OCI-LY3 (cell line): ENCODE measurements at regions not wholly inside any gene's neighbourhood (a gene's known extent, or its start where the extent isn't known, plus 50 kb on each side); places are given as distances from the start of the nearest gene placed in this dataset.

Source experiments
- H2AFZ ChIP-seq: fragments of 200-600, 300-600 bp; shearing (Covaris generic); 2 replicates; pipeline ENCODE4 v1.6.0; 2014; ENCODE audit warnings: antibody characterized with exemption, low read depth, low read length
- H3K27ac ChIP-seq: fragments of 200-600, 300-600 bp; sonication (generic); 2 replicates; pipeline ENCODE4 v1.5.1; 2014; ENCODE audit warnings: mild to moderate bottlenecking, low read length, moderate library complexity, mixed read lengths
- H3K27me3 ChIP-seq: fragments of 200-600, 300-600 bp; sonication (generic); 2 replicates; pipeline ENCODE4 v1.6.1; 2014; ENCODE audit warnings: low read depth, low read length, mixed read lengths
- H3K36me3 ChIP-seq: fragments of 200-600, 300-600 bp; sonication (generic); replicated peaks from 2 replicates; pipeline ENCODE3; 2014; ENCODE audit warnings: low read depth, low read length, mixed read lengths
- H3K4me1 ChIP-seq: fragments of 300-600, 200-600 bp; sonication (generic); 2 replicates; pipeline ENCODE4 v1.6.1; 2014; ENCODE audit warnings: low read length, mixed read lengths
- H3K4me2 ChIP-seq: fragments of 200-600, 300-600 bp; sonication (generic); 2 replicates; pipeline ENCODE4 v1.6.1; 2014; ENCODE audit warnings: low read length, mixed read lengths
- H3K4me3 ChIP-seq: fragments of 300-600, 200-600 bp; sonication (generic); 2 replicates; pipeline ENCODE4 v1.5.1; 2014; ENCODE audit warnings: antibody characterized with exemption, mild to moderate bottlenecking, low read length, moderate library complexity
- H3K79me2 ChIP-seq: fragments of 300-600, 200-600 bp; shearing (Covaris generic); 2 replicates; pipeline ENCODE4 v1.6.1; 2014; ENCODE audit warnings: mild to moderate bottlenecking, low read length, mixed read lengths
- H3K9ac ChIP-seq: fragments of 300-600, 200-600 bp; shearing (Covaris generic); 2 replicates; pipeline ENCODE4 v1.6.0; 2014; ENCODE audit warnings: mild to moderate bottlenecking, low read length, moderate library complexity
- H3K9me3 ChIP-seq: fragments of 200-600, 300-600 bp; shearing (Covaris generic); 2 replicates; pipeline ENCODE4 v1.6.1; 2014; ENCODE audit warnings: low read length, mixed read lengths; ENCODE audit not compliant: insufficient read depth
- H4K20me1 ChIP-seq: fragments of 200-600, 300-600 bp; sonication (generic); 2 replicates; pipeline ENCODE4 v1.6.1; 2016; ENCODE audit warnings: low read length, mixed read lengths; ENCODE audit not compliant: insufficient read depth
- EZH2phosphoT487 ChIP-seq: fragments of 200-600 bp; shearing (Covaris generic); IDR thresholded peaks from 2 replicates; pipeline ENCODE4 v1.6.1; 2018; ENCODE audit warnings: antibody characterized with exemption, mixed run types, low read depth
- TF ChIP-seq, protein P1 (sequence below): fragments of 200-600, 300-600 bp; sonication (generic); IDR thresholded peaks from 2 replicates; pipeline ENCODE4 v1.5.1; 2014; ENCODE audit warnings: antibody characterized with exemption, low read length, low read depth

DNA sequence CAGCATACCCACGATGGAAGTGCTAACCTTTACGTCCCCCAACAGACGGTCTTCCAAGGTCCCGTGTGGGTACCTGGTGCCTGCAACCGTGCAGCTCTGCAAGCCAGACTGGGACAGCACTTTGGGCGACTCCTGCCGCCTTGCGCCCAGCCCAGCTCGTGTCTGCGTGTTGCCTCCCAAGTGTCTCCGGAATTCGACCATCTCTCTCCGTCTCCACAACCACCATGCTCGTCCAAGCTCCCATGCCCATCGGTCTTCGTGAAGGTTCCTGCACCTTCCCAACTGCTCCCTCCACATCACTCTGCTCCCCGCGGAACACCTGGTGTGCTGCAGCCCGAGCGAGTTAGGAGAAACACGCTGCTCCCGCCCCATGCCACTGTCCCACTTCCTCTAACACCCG, 173.2 kb upstream of the AFDN start:
- H3K36me3 ChIP-seq = no peaks in the 10 kb centered on the region
- no peaks in the 10 kb centered on the region for H3K79me2 ChIP-seq
- H3K4me3 ChIP-seq = no peak overlapping the region
- no peak overlapping the region for H3K4me2 ChIP-seq
- H3K9me3 ChIP-seq = no peaks in the 10 kb centered on the region
- no peak overlapping the region for H3K9ac ChIP-seq
- no peaks in the 10 kb centered on the region for H3K27me3 ChIP-seq
- no peaks in the 10 kb centered on the region for H3K4me1 ChIP-seq
- no peak overlapping the region for H3K27ac ChIP-seq
- H4K20me1 ChIP-seq = no peaks in the 10 kb centered on the region
- no peak overlapping the region for H2AFZ ChIP-seq
- TF ChIP-seq, protein P1, sequence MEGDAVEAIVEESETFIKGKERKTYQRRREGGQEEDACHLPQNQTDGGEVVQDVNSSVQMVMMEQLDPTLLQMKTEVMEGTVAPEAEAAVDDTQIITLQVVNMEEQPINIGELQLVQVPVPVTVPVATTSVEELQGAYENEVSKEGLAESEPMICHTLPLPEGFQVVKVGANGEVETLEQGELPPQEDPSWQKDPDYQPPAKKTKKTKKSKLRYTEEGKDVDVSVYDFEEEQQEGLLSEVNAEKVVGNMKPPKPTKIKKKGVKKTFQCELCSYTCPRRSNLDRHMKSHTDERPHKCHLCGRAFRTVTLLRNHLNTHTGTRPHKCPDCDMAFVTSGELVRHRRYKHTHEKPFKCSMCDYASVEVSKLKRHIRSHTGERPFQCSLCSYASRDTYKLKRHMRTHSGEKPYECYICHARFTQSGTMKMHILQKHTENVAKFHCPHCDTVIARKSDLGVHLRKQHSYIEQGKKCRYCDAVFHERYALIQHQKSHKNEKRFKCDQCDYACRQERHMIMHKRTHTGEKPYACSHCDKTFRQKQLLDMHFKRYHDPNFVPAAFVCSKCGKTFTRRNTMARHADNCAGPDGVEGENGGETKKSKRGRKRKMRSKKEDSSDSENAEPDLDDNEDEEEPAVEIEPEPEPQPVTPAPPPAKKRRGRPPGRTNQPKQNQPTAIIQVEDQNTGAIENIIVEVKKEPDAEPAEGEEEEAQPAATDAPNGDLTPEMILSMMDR = no peak
- no peak for TF ChIP-seq EZH2phosphoT487

DNA sequence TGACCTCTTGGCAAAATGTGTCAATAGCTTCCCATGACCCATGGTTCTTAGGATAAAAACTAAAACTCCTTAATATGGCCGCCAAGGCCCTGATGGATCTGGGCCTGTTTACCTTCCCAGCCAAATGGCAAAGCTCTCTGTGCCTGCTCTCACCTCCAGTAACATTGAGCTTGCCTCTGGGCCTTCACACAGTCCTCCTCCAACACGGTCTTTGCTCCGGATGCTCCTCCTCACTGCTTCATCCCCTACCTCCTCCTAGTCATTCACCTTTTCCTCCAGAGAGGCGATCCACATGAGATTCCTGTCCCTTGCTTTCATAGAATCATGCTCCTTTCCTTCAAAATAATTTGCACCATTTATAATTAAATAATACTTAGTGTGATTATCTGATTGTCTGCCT, 172.3 kb upstream of the AFDN start:
- H3K27me3 ChIP-seq = no peaks in the 10 kb centered on the region
- H3K36me3 ChIP-seq = no peaks in the 10 kb centered on the region
- H3K9ac ChIP-seq = no peak overlapping the region
- H3K4me3 ChIP-seq = no peak overlapping the region
- H3K79me2 ChIP-seq = no peaks in the 10 kb centered on the region
- no peak for TF ChIP-seq EZH2phosphoT487
- TF ChIP-seq, protein P1 = no peak
- H3K4me1 ChIP-seq = no peaks in the 10 kb centered on the region
- H4K20me1 ChIP-seq = no peaks in the 10 kb centered on the region
- no peak overlapping the region for H3K27ac ChIP-seq
- H2AFZ ChIP-seq = no peak overlapping the region
- no peaks in the 10 kb centered on the region for H3K9me3 ChIP-seq
- no peak overlapping the region for H3K4me2 ChIP-seq

DNA sequence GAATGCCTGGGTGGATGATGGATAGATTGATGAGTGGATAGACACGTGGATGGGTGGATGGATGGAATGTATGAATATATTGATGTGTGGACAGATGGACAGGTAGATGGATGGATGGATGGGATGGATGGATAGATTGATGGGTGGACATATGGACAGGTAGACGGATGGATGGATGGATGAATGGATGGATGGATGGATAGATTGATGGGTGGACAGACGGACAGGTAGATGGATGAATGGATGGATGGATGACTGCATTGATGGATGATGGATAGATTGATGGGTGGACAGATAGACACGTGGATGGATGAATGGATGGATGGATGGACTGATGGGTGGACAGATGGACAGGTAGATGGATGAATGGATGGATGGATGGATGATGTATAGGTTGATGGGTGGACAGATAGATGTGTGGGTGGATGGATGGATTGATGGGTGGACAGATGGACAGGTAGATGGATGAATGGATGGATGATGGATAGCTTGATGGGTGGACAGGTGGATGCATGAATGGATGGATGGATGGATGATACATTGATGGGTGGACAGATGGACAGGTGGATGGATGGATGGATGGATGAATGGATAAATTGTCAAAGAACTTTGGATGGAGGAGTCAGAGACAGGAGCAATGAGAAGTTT, 171.4 kb upstream of the AFDN start:
- no peaks in the 10 kb centered on the region for H3K36me3 ChIP-seq
- TF ChIP-seq, protein P1 = no peak
- no peak for TF ChIP-seq EZH2phosphoT487
- H3K9ac ChIP-seq = no peak overlapping the region
- no peaks in the 10 kb centered on the region for H3K4me1 ChIP-seq
- H3K4me3 ChIP-seq = no peak overlapping the region
- no peak overlapping the region for H3K4me2 ChIP-seq
- H3K27ac ChIP-seq = no peak overlapping the region
- H4K20me1 ChIP-seq = no peaks in the 10 kb centered on the region
- H3K27me3 ChIP-seq = no peaks in the 10 kb centered on the region
- no peaks in the 10 kb centered on the region for H3K79me2 ChIP-seq
- H2AFZ ChIP-seq = no peak overlapping the region
- H3K9me3 ChIP-seq = no peaks in the 10 kb centered on the region

DNA sequence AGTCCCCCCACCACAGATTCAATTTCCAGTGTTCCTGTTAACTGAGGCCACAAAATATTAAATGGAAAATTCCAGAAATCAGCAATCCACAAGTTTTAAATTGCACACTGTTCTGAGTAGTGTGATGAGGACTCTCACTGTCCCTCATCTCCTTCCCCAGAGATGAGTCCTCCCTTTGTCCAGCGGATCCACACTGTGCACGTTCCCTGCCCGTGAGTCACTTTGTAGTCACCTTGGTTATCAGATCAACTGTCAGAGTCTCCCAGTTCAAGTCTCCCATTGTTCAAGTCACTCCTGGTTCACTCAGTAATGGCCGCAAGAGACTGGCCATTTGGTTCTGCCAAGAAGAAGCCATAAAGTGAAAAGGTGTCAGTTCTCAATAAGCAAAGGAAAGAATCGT, 168.6 kb upstream of the AFDN start:
- H3K9ac ChIP-seq = no peak overlapping the region
- no peak overlapping the region for H3K4me2 ChIP-seq
- H3K4me3 ChIP-seq = no peak overlapping the region
- H3K79me2 ChIP-seq = no peaks in the 10 kb centered on the region
- H3K36me3 ChIP-seq = no peaks in the 10 kb centered on the region
- H3K27me3 ChIP-seq = no peaks in the 10 kb centered on the region
- no peak overlapping the region for H2AFZ ChIP-seq
- TF ChIP-seq EZH2phosphoT487 = no peak
- TF ChIP-seq, protein P1 = no peak
- no peaks in the 10 kb centered on the region for H4K20me1 ChIP-seq
- no peaks in the 10 kb centered on the region for H3K9me3 ChIP-seq
- no peaks in the 10 kb centered on the region for H3K4me1 ChIP-seq
- no peak overlapping the region for H3K27ac ChIP-seq
